HG03039 (cell line): ENCODE measurements at regions not wholly inside any gene's neighbourhood (a gene's known extent, or its start where the extent isn't known, plus 50 kb on each side); places are given as distances from the start of the nearest gene placed in this dataset.
A peak's percentile ranks its signal among the peaks of the same experiment; 100 is the strongest.

Experiments used
- ATAC-seq: cut with Tn5 transposase; IDR thresholded peaks from one replicate; pipeline ENCODE4 v1.9.1; 2021; ENCODE audit warnings: mild to moderate bottlenecking, moderate library complexity; ENCODE audit not compliant: unreplicated experiment

DNA sequence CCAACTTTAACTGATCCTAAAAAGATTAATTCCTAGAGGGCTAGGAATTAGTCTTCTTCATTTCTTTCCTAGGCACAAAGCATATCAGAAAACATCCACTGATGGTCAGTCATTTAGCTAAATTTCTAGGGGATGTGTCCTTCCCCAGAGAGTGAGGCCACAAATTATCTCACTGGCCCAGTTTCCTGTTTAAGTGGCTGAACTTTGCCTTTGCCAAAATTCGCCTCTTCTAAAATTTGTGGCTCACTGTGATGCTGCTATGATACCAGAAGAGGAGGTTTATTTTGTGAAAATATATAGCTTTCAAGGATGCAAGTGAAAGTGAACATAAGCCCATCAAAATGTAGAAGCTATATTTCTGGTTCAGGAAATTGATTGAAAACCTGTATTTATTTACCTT lies 98.1 kb upstream of the FER start:
- ATAC-seq: no peak

DNA sequence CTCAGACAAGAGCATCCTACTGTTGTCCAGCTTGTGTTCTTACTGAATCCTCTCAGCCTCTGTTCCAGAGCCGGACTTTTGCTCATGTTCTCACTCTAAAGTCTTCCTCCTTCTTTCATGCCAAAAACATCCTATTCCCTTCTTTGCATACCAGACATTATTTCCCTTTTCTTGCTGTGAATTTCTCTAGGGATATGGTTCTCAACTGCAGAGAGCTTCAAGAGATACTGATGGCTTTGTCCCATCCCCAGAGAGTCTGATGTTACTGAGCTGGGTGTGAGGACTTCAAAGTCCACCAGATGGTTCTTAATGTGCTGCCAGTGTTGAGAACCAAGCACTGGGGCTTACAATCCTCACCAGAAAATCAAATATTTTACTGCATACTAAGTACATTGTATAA lies 98.6 kb upstream of the FER start:
- ATAC-seq: no peak

DNA sequence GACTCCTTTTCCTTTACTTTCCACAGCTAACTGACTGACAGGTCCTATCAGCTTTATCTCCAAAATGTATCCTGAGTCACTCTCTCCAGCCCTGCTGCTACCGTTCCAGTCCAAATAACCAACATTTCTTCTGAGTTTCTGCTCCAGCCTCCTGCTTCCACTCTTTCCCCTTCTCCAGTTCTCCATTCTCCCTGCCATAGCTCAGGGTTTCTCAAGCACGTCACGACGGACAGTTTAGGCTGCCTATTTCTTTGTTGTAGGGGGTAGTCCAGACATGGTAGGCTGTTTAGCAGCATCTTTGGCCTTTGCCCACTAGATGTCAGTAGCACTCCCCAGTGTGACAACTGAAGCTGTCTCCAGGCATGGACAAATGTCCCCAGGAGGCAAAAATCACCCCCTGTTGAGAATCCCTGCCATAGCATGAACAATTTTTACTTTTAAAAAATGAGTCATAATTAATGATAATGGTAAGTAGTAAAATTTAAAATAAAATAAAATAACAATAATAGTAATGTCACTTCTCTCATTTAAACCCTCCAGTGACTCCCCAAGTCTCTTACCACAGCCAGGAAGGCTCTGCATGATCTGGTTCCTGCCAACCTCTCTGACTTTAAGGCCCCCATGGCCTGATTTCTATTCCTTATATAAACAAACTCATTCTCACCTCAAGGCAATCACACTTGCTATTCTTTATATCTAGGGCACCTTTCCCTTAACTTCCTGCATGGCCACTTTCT lies 105.4 kb upstream of the FER start:
- peak; percentile 98 for ATAC-seq

- ATAC-seq: no peak
These were observed 106.1 kb upstream of the FER start for GRCh38 chr5:108641596-108641995.

DNA sequence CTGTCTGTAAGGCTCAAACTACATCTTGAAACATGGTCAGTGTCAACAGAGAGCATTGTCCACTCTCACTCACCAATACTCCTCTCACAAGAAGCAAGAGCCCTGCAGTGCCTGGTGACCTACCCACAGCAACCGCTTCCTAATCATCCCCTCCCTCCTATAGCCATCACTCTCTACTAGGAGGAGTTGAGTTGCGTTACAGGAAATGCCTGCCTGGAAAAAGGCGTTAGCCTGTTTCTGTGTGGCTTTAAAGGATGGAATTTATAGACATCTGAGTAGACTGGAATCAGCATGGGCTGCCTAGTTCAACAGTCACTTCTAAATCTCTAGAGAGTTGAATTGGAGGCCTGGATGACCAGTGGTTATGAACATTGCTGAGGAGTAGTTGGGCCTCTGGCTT lies 108.3 kb upstream of the FER start:
- ATAC-seq: no peak

- ATAC-seq: no peak
These were observed 109.7 kb upstream of the FER start for GRCh38 chr5:108638021-108638420.

GRCh38 chr5:108637134-108637533 lies 110.6 kb upstream of the FER start:
- ATAC-seq: no peak

DNA sequence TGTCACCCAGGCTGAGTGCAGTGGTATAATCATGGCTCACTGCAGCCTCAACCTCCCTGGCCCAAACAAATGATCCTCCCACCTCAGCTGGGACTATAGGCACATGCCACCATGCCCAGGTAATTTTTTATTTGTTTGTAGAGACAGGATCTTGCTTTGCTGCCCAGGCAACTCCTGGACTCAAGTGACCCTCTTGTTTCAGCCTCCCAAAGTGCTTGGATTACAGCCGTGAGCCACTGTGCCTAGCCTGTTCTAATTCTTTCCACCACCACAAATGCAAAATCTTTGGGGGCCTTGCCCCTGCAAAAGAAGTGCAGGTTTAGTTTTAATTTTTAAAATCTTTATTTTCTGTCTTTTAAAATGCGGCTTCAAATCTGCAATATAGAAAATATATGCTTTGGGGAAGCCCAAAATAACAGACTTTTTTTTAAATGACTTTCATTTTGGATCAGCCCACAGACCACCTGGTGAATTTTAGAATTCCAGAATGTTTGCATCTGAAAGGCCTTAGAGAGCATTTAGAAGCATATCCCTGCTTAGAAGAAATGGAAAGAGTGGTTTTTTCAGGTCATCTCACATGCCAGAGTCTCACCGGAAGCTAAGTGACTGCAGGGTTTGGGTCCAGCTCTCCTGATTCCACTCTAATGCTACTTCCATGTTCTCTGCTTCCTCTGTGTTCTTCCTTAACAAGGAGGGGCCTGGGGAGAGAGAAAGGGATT lies 111.4 kb upstream of the FER start:
- ATAC-seq: no peak

- ATAC-seq: peak; percentile 63
These were observed 112.9 kb upstream of the FER start for GRCh38 chr5:108634617-108635288.

DNA sequence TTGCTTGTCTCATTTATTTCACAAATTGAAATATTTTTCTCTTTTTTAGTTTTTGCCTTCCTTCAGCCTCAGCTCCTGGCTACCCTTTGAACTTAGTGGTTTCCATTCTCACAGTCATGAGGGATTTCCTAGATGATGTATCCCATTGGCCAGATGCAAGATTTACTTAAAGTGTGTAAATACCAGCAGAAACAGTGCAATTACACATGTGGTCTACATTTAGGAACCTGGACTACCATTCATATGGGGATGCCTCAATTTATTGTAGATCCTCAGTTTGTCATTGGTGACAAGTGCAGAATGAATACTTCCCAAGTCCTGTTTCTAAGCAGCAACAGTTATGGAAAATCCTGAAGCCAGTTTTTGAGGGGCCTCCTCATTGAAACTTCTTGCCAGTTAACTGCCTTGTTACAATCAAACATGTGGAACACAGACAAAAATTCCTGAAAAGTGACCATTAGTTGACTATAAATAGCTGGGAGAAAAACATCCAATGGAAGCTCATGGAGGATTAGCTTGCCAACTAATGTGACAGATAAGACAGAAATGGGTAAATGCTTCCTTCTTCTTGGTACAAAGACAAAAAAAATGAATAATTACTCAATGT lies 113.6 kb upstream of the FER start:
- no peak for ATAC-seq

DNA sequence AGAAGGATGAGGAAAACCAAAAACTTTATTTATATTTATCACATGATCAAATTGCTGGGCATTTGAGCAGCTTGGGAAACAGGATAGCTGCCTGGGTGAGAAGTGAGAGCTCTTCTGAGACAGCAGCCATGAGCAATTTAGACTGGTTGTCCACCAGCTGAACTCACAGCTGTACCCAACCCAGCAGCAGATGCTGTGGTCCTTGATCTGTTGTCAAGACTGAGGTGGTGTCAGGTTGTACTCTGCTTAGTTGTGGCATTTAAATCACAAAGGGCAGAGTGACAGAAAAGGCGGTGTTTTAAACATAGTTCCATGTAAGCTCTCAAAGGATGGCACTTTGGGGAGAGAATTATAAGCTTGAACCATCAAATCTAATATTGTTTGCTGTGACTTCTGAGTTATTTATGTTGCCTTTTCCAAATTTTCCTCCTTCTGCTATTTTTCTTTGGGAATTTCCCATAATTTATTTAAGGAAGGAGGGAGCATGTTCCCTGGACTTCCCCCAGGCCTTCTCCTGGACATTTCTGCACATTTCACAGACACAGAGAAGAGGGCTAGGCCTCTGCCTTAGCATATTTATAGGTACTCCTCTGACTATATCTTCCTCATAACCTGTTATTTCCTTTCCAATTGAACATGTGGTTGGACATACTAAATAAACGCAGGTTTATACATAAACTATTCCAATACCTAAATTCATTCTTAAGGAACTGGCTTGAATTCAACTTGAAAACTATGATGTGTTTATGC lies 117.7 kb upstream of the FER start:
- no peak for ATAC-seq

DNA sequence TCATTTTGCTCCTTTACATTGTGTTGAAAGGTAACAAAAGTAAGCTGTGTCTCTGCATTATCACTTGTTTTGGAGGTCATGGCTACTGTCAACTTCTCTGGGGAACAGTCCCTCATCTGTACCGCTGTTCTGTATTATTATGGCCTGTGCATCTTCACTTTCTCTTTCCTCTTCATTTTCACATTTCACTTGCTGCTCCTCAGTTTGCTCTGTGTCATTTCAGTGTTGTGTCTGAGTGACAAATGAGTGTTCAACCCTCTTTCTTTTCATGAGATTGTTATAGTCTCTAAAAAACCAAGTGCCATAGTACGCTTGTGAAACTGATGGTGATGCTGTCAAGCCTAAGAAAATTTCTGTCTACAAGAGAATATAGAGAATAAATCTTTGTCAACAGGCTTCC lies 122.0 kb upstream of the FER start:
- ATAC-seq: no peak

GRCh38 chr5:108623826-108624225 lies 123.9 kb upstream of the FER start:
- no peak for ATAC-seq

GRCh38 chr5:108620516-108620915 lies 127.2 kb upstream of the FER start:
- no peak for ATAC-seq

- ATAC-seq: no peak
These were observed 127.9 kb upstream of the FER start for GRCh38 chr5:108619815-108620214.

- ATAC-seq: no peak
These were observed 129.9 kb upstream of the FER start for GRCh38 chr5:108617467-108618435.

GRCh38 chr5:108615216-108615615 lies 132.5 kb upstream of the FER start:
- no peak for ATAC-seq

- ATAC-seq: no peak
These were observed 140.3 kb upstream of the FER start for GRCh38 chr5:108607421-108607820.

DNA sequence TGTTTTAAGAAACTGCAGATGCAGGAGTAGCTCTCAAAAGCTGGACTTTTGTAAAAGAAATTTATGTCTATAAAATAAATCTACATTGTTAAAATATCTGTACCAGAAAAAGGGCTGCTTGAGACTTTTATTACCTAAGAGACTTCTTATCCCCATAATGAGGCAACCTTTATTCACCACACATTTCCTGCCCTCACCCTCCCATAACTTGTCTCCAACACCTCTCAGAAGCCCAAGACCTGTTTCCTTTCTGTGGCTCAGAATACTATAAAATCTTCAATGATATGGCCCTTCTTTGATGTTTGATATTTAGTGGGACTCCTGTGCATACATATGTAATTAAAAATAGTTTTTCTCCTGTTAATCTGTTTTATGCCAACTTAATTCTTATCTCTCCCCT lies 141.5 kb upstream of the FER start:
- no peak for ATAC-seq

GRCh38 chr5:108602830-108603229 lies 144.9 kb upstream of the FER start:
- no peak for ATAC-seq
